IgD-negative memory B cell (primary cell): ENCODE measurements at regions not wholly inside any gene's neighbourhood (a gene's known extent, or its start where the extent isn't known, plus 50 kb on each side); places are given as distances from the start of the nearest gene placed in this dataset.

Source experiments
- H3K27ac Mint-ChIP-seq, 3 donors: one replicate each; pipeline ENCODE4 v1.8.0; 2020 to 2022; ENCODE audit warnings: mild to moderate bottlenecking in 3 of 3, mixed read lengths in 3 of 3, moderate library complexity in 1 of 3
- H3K27me3 Mint-ChIP-seq: one replicate; pipeline ENCODE4 v1.8.0; 2021; ENCODE audit warnings: mixed read lengths
- H3K36me3 Mint-ChIP-seq: one replicate; pipeline ENCODE4 v1.8.0; 2020; ENCODE audit warnings: mild to moderate bottlenecking, mixed read lengths
- H3K4me1 Mint-ChIP-seq, 3 donors: one replicate each; pipeline ENCODE4 v1.8.0; 2020 to 2022; ENCODE audit warnings: mixed read lengths in 3 of 3, mild to moderate bottlenecking in 1 of 3
- H3K4me3 Mint-ChIP-seq, 4 donors: one replicate each; pipeline ENCODE4 v1.8.0; 2020 to 2022; ENCODE audit warnings: mild to moderate bottlenecking in 4 of 4, mixed read lengths in 4 of 4, moderate library complexity in 3 of 4
- H3K9me3 Mint-ChIP-seq, 3 donors: one replicate each; pipeline ENCODE4 v1.8.0; 2020 to 2021; ENCODE audit warnings: mixed read lengths in 3 of 3, mild to moderate bottlenecking in 1 of 3

GRCh38 chr6:45830441-45831139 is 185.1 kb downstream of the CLIC5 start:
- H3K36me3 Mint-ChIP-seq: peaks cover 2% of the 10 kb centered on the region
- H3K9me3 Mint-ChIP-seq: no peaks in the 10 kb centered on the region
- H3K27me3 Mint-ChIP-seq: peaks cover 6% of the 10 kb centered on the region
- peak overlapping the region; percentile 1 to 75 (median 38) for H3K4me3 Mint-ChIP-seq
- H3K4me1 Mint-ChIP-seq: peaks cover 18 to 24% (median 24%) of the 10 kb centered on the region in 3 donors
- peak overlapping the region in 2 of 3 donors; percentile 2 to 16 for H3K27ac Mint-ChIP-seq

GRCh38 chr6:45829873-45830272 is 185.8 kb downstream of the CLIC5 start:
- Mint-ChIP-seq H3K27ac (no peak overlapping the region), H3K4me3 (peak overlapping the region in 2 of 4 donors; percentile 25 to 65), H3K36me3 (peaks cover 2% of the 10 kb centered on the region), H3K4me1 (peaks cover 16 to 24% (median 21%) of the 10 kb centered on the region in 3 donors), H3K9me3 (no peaks in the 10 kb centered on the region), H3K27me3 (peaks cover 6% of the 10 kb centered on the region)

GRCh38 chr6:45827952-45828530 is 187.6 kb downstream of the CLIC5 start:
- no peaks in the 10 kb centered on the region for H3K36me3 Mint-ChIP-seq
- H3K4me3 Mint-ChIP-seq: no peak overlapping the region
- peaks cover 16 to 24% (median 21%) of the 10 kb centered on the region in 3 donors for H3K4me1 Mint-ChIP-seq
- no peak overlapping the region for H3K27ac Mint-ChIP-seq
- H3K9me3 Mint-ChIP-seq: peaks cover 0 to 2% (median 0%) of the 10 kb centered on the region in 3 donors
- peaks cover 12% of the 10 kb centered on the region for H3K27me3 Mint-ChIP-seq

- peaks cover 2% of the 10 kb centered on the region for H3K36me3 Mint-ChIP-seq
- no peak overlapping the region for H3K27ac Mint-ChIP-seq
- H3K27me3 Mint-ChIP-seq: peaks cover 18% of the 10 kb centered on the region
- H3K4me3 Mint-ChIP-seq: no peak overlapping the region
- peaks cover 0 to 2% (median 0%) of the 10 kb centered on the region in 3 donors for H3K9me3 Mint-ChIP-seq
- peaks cover 15 to 24% (median 17%) of the 10 kb centered on the region in 3 donors for H3K4me1 Mint-ChIP-seq
These were observed 192.8 kb downstream of the CLIC5 start for GRCh38 chr6:45822873-45823272.

GRCh38 chr6:45822246-45822812 is 193.3 kb downstream of the CLIC5 start:
- peaks cover 18% of the 10 kb centered on the region for H3K27me3 Mint-ChIP-seq
- no peak overlapping the region for H3K4me3 Mint-ChIP-seq
- no peak overlapping the region for H3K27ac Mint-ChIP-seq
- H3K9me3 Mint-ChIP-seq: peaks cover 0 to 4% (median 0%) of the 10 kb centered on the region in 3 donors
- peaks cover 18 to 28% (median 20%) of the 10 kb centered on the region in 3 donors for H3K4me1 Mint-ChIP-seq
- peaks cover 2% of the 10 kb centered on the region for H3K36me3 Mint-ChIP-seq

- Mint-ChIP-seq H3K4me3 (peak overlapping the region in 1 of 4 donors; percentile 38), H3K27ac (no peak overlapping the region), H3K9me3 (peaks cover 0 to 4% (median 0%) of the 10 kb centered on the region in 3 donors), H3K4me1 (peaks cover 18 to 39% (median 24%) of the 10 kb centered on the region in 3 donors), H3K36me3 (peaks cover 2% of the 10 kb centered on the region), H3K27me3 (peaks cover 15% of the 10 kb centered on the region)
These were observed 197.0 kb downstream of the CLIC5 start for GRCh38 chr6:45818655-45819054.

GRCh38 chr6:45816674-45817297 is 198.9 kb downstream of the CLIC5 start:
- Mint-ChIP-seq H3K9me3 (peaks cover 0 to 2% (median 0%) of the 10 kb centered on the region in 3 donors), H3K27me3 (peaks cover 21% of the 10 kb centered on the region)

GRCh38 chr6:45815466-45816125 is 200.1 kb downstream of the CLIC5 start:
- Mint-ChIP-seq H3K27me3 (peaks cover 30% of the 10 kb centered on the region), H3K4me1 (peaks cover 14 to 30% (median 24%) of the 10 kb centered on the region in 3 donors), H3K4me3 (no peak overlapping the region), H3K36me3 (peaks cover 2% of the 10 kb centered on the region), H3K9me3 (peaks cover 0 to 2% (median 0%) of the 10 kb centered on the region in 3 donors), H3K27ac (no peak overlapping the region)

More at GRCh38 chr6:45816674-45817297, 198.9 kb downstream of the CLIC5 start:
- Mint-ChIP-seq H3K4me3 (no peak overlapping the region), H3K36me3 (peaks cover 2% of the 10 kb centered on the region), H3K27ac (no peak overlapping the region), H3K4me1 (peaks cover 14 to 34% (median 26%) of the 10 kb centered on the region in 3 donors)

- H3K27ac Mint-ChIP-seq: no peak overlapping the region
- H3K36me3 Mint-ChIP-seq: no peaks in the 10 kb centered on the region
- H3K9me3 Mint-ChIP-seq: peaks cover 0 to 2% (median 0%) of the 10 kb centered on the region in 3 donors
- H3K27me3 Mint-ChIP-seq: peaks cover 34% of the 10 kb centered on the region
- H3K4me3 Mint-ChIP-seq: no peak overlapping the region
- peaks cover 14 to 33% (median 26%) of the 10 kb centered on the region in 3 donors for H3K4me1 Mint-ChIP-seq
These were observed 200.9 kb downstream of the CLIC5 start for GRCh38 chr6:45814772-45815171.

- no peak overlapping the region for H3K4me3 Mint-ChIP-seq
- no peaks in the 10 kb centered on the region for H3K36me3 Mint-ChIP-seq
- H3K27ac Mint-ChIP-seq: no peak overlapping the region
- peaks cover 31% of the 10 kb centered on the region for H3K27me3 Mint-ChIP-seq
- H3K4me1 Mint-ChIP-seq: peaks cover 14 to 38% (median 26%) of the 10 kb centered on the region in 3 donors
- H3K9me3 Mint-ChIP-seq: peaks cover 0 to 2% (median 0%) of the 10 kb centered on the region in 3 donors
These were observed 201.7 kb downstream of the CLIC5 start for GRCh38 chr6:45813943-45814342.

- Mint-ChIP-seq H3K27me3 (peaks cover 31% of the 10 kb centered on the region), H3K4me3 (peak overlapping the region in 1 of 4 donors; percentile 3), H3K27ac (no peak overlapping the region), H3K4me1 (peaks cover 6 to 32% (median 23%) of the 10 kb centered on the region in 3 donors), H3K36me3 (no peaks in the 10 kb centered on the region), H3K9me3 (peaks cover 0 to 2% (median 0%) of the 10 kb centered on the region in 3 donors)
These were observed 202.7 kb downstream of the CLIC5 start for GRCh38 chr6:45812922-45813321.

GRCh38 chr6:45808917-45809316 is 206.7 kb downstream of the CLIC5 start:
- Mint-ChIP-seq H3K27me3 (peaks cover 22% of the 10 kb centered on the region), H3K9me3 (no peaks in the 10 kb centered on the region), H3K4me1 (peaks cover 3 to 18% (median 16%) of the 10 kb centered on the region in 3 donors)

GRCh38 chr6:45808042-45808645 is 207.5 kb downstream of the CLIC5 start:
- peaks cover 21% of the 10 kb centered on the region for H3K27me3 Mint-ChIP-seq

More at GRCh38 chr6:45808917-45809316, 206.7 kb downstream of the CLIC5 start:
- Mint-ChIP-seq H3K27ac (peak overlapping the region in 1 of 3 donors; percentile 27), H3K36me3 (no peaks in the 10 kb centered on the region), H3K4me3 (peak overlapping the region in 2 of 4 donors; percentile 63 to 77)

More at GRCh38 chr6:45808042-45808645, 207.5 kb downstream of the CLIC5 start:
- H3K4me1 Mint-ChIP-seq: peaks cover 3 to 16% (median 16%) of the 10 kb centered on the region in 3 donors
- H3K36me3 Mint-ChIP-seq: no peaks in the 10 kb centered on the region
- H3K9me3 Mint-ChIP-seq: no peaks in the 10 kb centered on the region
- no peak overlapping the region for H3K27ac Mint-ChIP-seq
- peak overlapping the region in 1 of 4 donors; percentile 77 for H3K4me3 Mint-ChIP-seq
